ENCODE measurements at regions not wholly inside any gene's neighbourhood (a gene's known extent, or its start where the extent isn't known, plus 50 kb on each side); places are given as distances from the start of the nearest gene placed in this dataset.

GRCh38 chr3:194937882-194938321 lies 252.2 kb downstream of the FAM43A start:
- H3K27ac ChIP-seq = no peak overlapping the region
- H3K9me3 ChIP-seq = no peaks in the 10 kb centered on the region
- ATAC-seq (ENCODE audit: insufficient number of reproducible peaks, low FRiP score, low read depth) (no peak), DNase-seq (ENCODE audit: low spot score) (no peak)
- no peaks in the 10 kb centered on the region for H3K36me3 ChIP-seq
- no peak overlapping the region for H3K4me3 ChIP-seq
- H3K4me1 ChIP-seq (ENCODE audit: control insufficient read depth in 1 of 2, low read depth in 2 of 2) = peaks cover 0 to 8% of the 10 kb centered on the region in 2 donors
- TF ChIP-seq CTCF (IDR thresholded peaks at IDR 0.05) = no peak
- no peaks in the 10 kb centered on the region for H3K27me3 ChIP-seq (replicated peaks; ENCODE audit: insufficient read depth)

- H3K4me3 ChIP-seq = no peak overlapping the region
- peaks cover 0 to 8% of the 10 kb centered on the region in 2 donors for H3K4me1 ChIP-seq (ENCODE audit: control insufficient read depth in 1 of 2, low read depth in 2 of 2)
- H3K27ac ChIP-seq = no peak overlapping the region
- DNase-seq (ENCODE audit: low spot score) (no peak), ATAC-seq (ENCODE audit: insufficient number of reproducible peaks, low FRiP score, low read depth) (no peak)
- TF ChIP-seq CTCF (IDR thresholded peaks at IDR 0.05) = no peak
- no peaks in the 10 kb centered on the region for H3K9me3 ChIP-seq
- no peaks in the 10 kb centered on the region for H3K36me3 ChIP-seq
- H3K27me3 ChIP-seq (replicated peaks; ENCODE audit: insufficient read depth) = no peaks in the 10 kb centered on the region
These were observed 253.3 kb downstream of the FAM43A start for GRCh38 chr3:194938845-194939531.

- H3K27ac ChIP-seq = no peak overlapping the region
- peaks cover 0 to 8% of the 10 kb centered on the region in 2 donors for H3K4me1 ChIP-seq (ENCODE audit: control insufficient read depth in 1 of 2, low read depth in 2 of 2)
- no peaks in the 10 kb centered on the region for H3K27me3 ChIP-seq (replicated peaks; ENCODE audit: insufficient read depth)
- no peaks in the 10 kb centered on the region for H3K36me3 ChIP-seq
- no peaks in the 10 kb centered on the region for H3K9me3 ChIP-seq
- no peak for TF ChIP-seq CTCF (IDR thresholded peaks at IDR 0.05)
- no peak overlapping the region for H3K4me3 ChIP-seq
- DNase-seq (ENCODE audit: low spot score) = no peak
- no peak for ATAC-seq (ENCODE audit: insufficient number of reproducible peaks, low FRiP score, low read depth)
These were observed 253.8 kb downstream of the FAM43A start for GRCh38 chr3:194939532-194939909.

DNA sequence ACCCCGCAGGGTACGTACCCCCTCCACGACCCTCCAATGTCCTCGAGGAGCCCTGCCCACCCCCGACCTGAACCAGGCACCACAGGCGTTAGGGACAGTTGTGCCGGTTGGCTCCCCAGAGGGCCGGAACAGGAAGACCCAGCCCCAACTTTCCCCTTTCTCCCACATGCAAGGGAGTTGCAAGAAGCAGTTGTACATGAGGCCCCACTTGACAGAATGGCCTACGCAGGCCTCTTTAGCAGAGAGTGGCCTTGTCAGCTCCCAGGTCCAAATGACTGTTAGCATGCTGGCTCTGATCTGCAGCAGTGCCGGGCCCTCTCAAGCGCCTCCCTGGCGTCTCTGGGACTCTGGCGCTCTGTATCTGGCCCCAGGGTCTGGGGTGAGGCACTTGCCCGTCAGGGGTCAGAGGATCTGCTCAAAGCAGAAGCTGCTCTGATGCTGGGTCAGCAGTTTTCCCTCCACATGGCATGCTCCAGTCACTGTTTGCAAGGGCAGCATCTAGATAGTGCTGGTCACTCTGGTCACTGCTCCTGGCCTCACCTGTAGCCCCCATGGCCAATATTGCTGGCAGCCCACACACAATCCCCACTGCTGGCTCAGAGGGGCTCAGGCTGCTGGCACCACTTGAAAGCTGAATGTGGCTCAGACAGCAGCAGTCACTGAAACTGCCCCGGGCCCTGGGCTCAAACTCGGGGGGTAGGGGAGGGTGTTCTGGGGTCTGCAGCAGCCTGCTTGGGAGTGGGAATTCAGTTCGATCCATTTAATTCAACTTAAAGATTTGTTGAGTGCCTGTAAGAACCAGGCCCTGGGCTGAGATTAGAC lies 254.5 kb downstream of the FAM43A start:
- DNase-seq (ENCODE audit: low spot score) (no peak), ATAC-seq (ENCODE audit: insufficient number of reproducible peaks, low FRiP score, low read depth) (no peak)
- Histone ChIP-seq H3K9me3 (no peaks in the 10 kb centered on the region), H3K4me3 (no peak overlapping the region), H3K27me3 (replicated peaks; ENCODE audit: insufficient read depth) (no peaks in the 10 kb centered on the region), H3K4me1 (ENCODE audit: control insufficient read depth in 1 of 2, low read depth in 2 of 2) (peaks cover 0 to 8% of the 10 kb centered on the region in 2 donors), H3K27ac (no peak overlapping the region), H3K36me3 (no peaks in the 10 kb centered on the region)
- no peak for TF ChIP-seq CTCF (IDR thresholded peaks at IDR 0.05)

GRCh38 chr3:194941360-194941955 lies 255.8 kb downstream of the FAM43A start:
- DNase-seq (ENCODE audit: low spot score) (no peak), ATAC-seq (ENCODE audit: insufficient number of reproducible peaks, low FRiP score, low read depth) (no peak)
- no peaks in the 10 kb centered on the region for H3K36me3 ChIP-seq
- TF ChIP-seq CTCF (IDR thresholded peaks at IDR 0.05) = no peak
- no peaks in the 10 kb centered on the region for H3K9me3 ChIP-seq
- H3K4me1 ChIP-seq (ENCODE audit: control insufficient read depth in 1 of 2, low read depth in 2 of 2) = peaks cover 0 to 8% of the 10 kb centered on the region in 2 donors
- no peak overlapping the region for H3K27ac ChIP-seq
- H3K27me3 ChIP-seq (replicated peaks; ENCODE audit: insufficient read depth) = no peaks in the 10 kb centered on the region
- H3K4me3 ChIP-seq = no peak overlapping the region

Data from thoracic aorta (tissue), 2 donors.